ENCODE measurements at regions not wholly inside any gene's neighbourhood (a gene's known extent, or its start where the extent isn't known, plus 50 kb on each side); places are given as distances from the start of the nearest gene placed in this dataset.

DNA sequence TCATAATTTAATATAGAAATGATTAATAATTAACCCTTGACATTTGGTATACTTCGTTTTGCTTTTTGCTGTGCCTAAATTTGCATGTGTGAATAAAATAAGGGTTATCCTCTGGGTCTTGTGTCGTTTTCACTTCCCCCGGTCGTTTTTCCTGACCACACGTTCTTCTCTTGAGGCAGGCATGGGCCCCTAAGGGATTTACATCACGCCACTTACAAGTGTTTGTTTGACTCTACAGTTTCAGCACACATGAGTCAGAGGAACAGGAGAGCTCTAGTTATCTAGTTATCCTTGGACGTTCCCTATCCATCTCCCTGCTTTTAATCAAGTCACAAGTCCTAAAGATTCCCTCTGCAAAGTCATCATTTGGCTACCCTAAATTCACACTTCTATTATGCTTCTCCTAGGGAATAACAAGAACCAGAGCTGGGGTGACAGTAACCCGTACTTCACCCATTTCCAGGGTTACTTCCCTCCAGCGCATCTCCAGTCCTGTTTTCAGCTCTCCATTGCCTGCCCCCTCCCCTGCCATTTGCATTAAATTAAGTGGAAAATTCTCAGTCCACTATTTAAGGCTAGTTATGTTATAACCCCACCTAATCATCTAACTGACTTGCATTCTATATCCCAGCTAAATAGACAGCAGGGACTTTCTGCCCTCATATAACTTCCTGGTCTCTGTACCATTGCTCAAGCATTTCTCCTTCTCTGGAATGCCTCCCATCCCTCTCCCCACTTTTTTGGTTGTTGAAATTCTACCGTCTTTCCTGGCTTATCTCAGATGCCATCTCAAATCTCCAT is 206.9 kb downstream of the PTEN start (continued):
- TF ChIP-seq, protein P1, sequence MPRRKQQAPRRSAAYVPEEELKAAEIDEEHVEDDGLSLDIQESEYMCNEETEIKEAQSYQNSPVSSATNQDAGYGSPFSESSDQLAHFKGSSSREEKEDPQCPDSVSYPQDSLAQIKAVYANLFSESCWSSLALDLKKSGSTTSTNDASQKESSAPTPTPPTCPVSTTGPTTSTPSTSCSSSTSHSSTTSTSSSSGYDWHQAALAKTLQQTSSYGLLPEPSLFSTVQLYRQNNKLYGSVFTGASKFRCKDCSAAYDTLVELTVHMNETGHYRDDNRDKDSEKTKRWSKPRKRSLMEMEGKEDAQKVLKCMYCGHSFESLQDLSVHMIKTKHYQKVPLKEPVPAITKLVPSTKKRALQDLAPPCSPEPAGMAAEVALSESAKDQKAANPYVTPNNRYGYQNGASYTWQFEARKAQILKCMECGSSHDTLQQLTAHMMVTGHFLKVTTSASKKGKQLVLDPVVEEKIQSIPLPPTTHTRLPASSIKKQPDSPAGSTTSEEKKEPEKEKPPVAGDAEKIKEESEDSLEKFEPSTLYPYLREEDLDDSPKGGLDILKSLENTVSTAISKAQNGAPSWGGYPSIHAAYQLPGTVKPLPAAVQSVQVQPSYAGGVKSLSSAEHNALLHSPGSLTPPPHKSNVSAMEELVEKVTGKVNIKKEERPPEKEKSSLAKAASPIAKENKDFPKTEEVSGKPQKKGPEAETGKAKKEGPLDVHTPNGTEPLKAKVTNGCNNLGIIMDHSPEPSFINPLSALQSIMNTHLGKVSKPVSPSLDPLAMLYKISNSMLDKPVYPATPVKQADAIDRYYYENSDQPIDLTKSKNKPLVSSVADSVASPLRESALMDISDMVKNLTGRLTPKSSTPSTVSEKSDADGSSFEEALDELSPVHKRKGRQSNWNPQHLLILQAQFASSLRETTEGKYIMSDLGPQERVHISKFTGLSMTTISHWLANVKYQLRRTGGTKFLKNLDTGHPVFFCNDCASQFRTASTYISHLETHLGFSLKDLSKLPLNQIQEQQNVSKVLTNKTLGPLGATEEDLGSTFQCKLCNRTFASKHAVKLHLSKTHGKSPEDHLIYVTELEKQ (tag by site-specific recombination; IDR thresholded peaks at IDR 0.05; ENCODE audit: borderline replicate concordance): 0 out of 2 replicates have a peak, but pooled peaks have one; percentile 8
- TF ChIP-seq ZNF48 (tag by site-specific recombination; IDR thresholded peaks at IDR 0.05) (no peak), IKZF3 (tag by site-specific recombination; IDR thresholded peaks at IDR 0.05) (peak; percentile 70; the same call in 1 of the 2 replicates), ZNF629 (tag by site-specific recombination; IDR thresholded peaks at IDR 0.05) (0 out of 2 replicates have a peak, but pooled peaks have one; percentile 23), ZNF10 (tag by site-specific recombination; IDR thresholded peaks at IDR 0.05) (no peak; the same call in 1 of the 2 replicates), ZFP69B (tag by site-specific recombination; IDR thresholded peaks at IDR 0.05) (0 out of 2 replicates have a peak, but pooled peaks have one; percentile 40), ZNF184 (tag by site-specific recombination; IDR thresholded peaks at IDR 0.05) (0 out of 2 replicates have a peak, but pooled peaks have one; percentile 56), ZNF335 (tag by site-specific recombination; conservative IDR thresholded peaks at IDR 0.05) (peak; percentile 64), ZFP41 (tag by site-specific recombination; IDR thresholded peaks at IDR 0.05; ENCODE audit: borderline replicate concordance) (no peak), ZBTB17 (tag by site-specific recombination; IDR thresholded peaks at IDR 0.05) (peak; percentile 29; the same call in 1 of the 2 replicates), ZNF837 (tag by site-specific recombination; IDR thresholded peaks at IDR 0.05) (no peak), ZNF600 (tag by site-specific recombination; IDR thresholded peaks at IDR 0.05) (peak; percentile 32; the same call in 1 of the 2 replicates)
- TF ChIP-seq, protein P2, sequence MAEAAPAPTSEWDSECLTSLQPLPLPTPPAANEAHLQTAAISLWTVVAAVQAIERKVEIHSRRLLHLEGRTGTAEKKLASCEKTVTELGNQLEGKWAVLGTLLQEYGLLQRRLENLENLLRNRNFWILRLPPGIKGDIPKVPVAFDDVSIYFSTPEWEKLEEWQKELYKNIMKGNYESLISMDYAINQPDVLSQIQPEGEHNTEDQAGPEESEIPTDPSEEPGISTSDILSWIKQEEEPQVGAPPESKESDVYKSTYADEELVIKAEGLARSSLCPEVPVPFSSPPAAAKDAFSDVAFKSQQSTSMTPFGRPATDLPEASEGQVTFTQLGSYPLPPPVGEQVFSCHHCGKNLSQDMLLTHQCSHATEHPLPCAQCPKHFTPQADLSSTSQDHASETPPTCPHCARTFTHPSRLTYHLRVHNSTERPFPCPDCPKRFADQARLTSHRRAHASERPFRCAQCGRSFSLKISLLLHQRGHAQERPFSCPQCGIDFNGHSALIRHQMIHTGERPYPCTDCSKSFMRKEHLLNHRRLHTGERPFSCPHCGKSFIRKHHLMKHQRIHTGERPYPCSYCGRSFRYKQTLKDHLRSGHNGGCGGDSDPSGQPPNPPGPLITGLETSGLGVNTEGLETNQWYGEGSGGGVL (tag by site-specific recombination; IDR thresholded peaks at IDR 0.05): 0 out of 2 replicates have a peak, but pooled peaks have one; percentile 13
- TF ChIP-seq, protein P3, sequence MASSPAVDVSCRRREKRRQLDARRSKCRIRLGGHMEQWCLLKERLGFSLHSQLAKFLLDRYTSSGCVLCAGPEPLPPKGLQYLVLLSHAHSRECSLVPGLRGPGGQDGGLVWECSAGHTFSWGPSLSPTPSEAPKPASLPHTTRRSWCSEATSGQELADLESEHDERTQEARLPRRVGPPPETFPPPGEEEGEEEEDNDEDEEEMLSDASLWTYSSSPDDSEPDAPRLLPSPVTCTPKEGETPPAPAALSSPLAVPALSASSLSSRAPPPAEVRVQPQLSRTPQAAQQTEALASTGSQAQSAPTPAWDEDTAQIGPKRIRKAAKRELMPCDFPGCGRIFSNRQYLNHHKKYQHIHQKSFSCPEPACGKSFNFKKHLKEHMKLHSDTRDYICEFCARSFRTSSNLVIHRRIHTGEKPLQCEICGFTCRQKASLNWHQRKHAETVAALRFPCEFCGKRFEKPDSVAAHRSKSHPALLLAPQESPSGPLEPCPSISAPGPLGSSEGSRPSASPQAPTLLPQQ (tag by site-specific recombination; IDR thresholded peaks at IDR 0.05): peak; percentile 70
- TF ChIP-seq, protein P4, sequence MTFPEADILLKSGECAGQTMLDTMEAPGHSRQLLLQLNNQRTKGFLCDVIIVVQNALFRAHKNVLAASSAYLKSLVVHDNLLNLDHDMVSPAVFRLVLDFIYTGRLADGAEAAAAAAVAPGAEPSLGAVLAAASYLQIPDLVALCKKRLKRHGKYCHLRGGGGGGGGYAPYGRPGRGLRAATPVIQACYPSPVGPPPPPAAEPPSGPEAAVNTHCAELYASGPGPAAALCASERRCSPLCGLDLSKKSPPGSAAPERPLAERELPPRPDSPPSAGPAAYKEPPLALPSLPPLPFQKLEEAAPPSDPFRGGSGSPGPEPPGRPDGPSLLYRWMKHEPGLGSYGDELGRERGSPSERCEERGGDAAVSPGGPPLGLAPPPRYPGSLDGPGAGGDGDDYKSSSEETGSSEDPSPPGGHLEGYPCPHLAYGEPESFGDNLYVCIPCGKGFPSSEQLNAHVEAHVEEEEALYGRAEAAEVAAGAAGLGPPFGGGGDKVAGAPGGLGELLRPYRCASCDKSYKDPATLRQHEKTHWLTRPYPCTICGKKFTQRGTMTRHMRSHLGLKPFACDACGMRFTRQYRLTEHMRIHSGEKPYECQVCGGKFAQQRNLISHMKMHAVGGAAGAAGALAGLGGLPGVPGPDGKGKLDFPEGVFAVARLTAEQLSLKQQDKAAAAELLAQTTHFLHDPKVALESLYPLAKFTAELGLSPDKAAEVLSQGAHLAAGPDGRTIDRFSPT (tag by site-specific recombination; IDR thresholded peaks at IDR 0.05): no peak
- TF ChIP-seq, protein P5, sequence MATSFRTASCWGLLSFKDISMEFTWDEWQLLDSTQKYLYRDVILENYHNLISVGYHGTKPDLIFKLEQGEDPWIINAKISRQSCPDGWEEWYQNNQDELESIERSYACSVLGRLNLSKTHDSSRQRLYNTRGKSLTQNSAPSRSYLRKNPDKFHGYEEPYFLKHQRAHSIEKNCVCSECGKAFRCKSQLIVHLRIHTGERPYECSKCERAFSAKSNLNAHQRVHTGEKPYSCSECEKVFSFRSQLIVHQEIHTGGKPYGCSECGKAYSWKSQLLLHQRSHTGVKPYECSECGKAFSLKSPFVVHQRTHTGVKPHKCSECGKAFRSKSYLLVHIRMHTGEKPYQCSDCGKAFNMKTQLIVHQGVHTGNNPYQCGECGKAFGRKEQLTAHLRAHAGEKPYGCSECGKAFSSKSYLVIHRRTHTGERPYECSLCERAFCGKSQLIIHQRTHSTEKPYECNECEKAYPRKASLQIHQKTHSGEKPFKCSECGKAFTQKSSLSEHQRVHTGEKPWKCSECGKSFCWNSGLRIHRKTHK (tag by site-specific recombination; IDR thresholded peaks at IDR 0.05): peak; percentile 54; the same call in 1 of the 2 replicates
